HG03039 (cell line): ENCODE measurements at regions not wholly inside any gene's neighbourhood (a gene's known extent, or its start where the extent isn't known, plus 50 kb on each side); places are given as distances from the start of the nearest gene placed in this dataset.

Experiments used
- ATAC-seq: cut with Tn5 transposase; IDR thresholded peaks from one replicate; pipeline ENCODE4 v1.9.1; 2021; ENCODE audit warnings: mild to moderate bottlenecking, moderate library complexity; ENCODE audit not compliant: unreplicated experiment

- ATAC-seq = no peak
Measured at GRCh38 chr2:21422724-21423522, 299.2 kb downstream of the TDRD15 start.

- ATAC-seq = no peak
Measured at GRCh38 chr2:21423854-21424253, 300.1 kb downstream of the TDRD15 start.

GRCh38 chr2:21424375-21424774 lies 300.6 kb downstream of the TDRD15 start:
- ATAC-seq = no peak

- ATAC-seq = no peak
Measured at GRCh38 chr2:21427606-21428005, 303.8 kb downstream of the TDRD15 start.

- ATAC-seq = no peak
Measured at GRCh38 chr2:21428754-21429153, 305.0 kb downstream of the TDRD15 start.

GRCh38 chr2:21429747-21430146 lies 306.0 kb downstream of the TDRD15 start:
- ATAC-seq = no peak

GRCh38 chr2:21431078-21431477 lies 307.3 kb downstream of the TDRD15 start:
- ATAC-seq = no peak

GRCh38 chr2:21438949-21439348 lies 315.2 kb downstream of the TDRD15 start:
- no peak for ATAC-seq

GRCh38 chr2:21441442-21441841 lies 317.7 kb downstream of the TDRD15 start:
- ATAC-seq = no peak

- no peak for ATAC-seq
Measured at GRCh38 chr2:21443494-21444105, 319.8 kb downstream of the TDRD15 start.

- ATAC-seq = no peak
Measured at GRCh38 chr2:21449881-21450280, 326.1 kb downstream of the TDRD15 start.

- no peak for ATAC-seq
Measured at GRCh38 chr2:21451403-21451802, 327.6 kb downstream of the TDRD15 start.

GRCh38 chr2:21452263-21452662 lies 328.5 kb downstream of the TDRD15 start:
- ATAC-seq = no peak

GRCh38 chr2:21452678-21453077 lies 328.9 kb downstream of the TDRD15 start:
- no peak for ATAC-seq

GRCh38 chr2:21453723-21454450 lies 330.1 kb downstream of the TDRD15 start:
- no peak for ATAC-seq

- ATAC-seq = no peak
Measured at GRCh38 chr2:21454839-21455238, 331.1 kb downstream of the TDRD15 start.

GRCh38 chr2:21461754-21462240 lies 338.0 kb downstream of the TDRD15 start:
- no peak for ATAC-seq

- no peak for ATAC-seq
Measured at GRCh38 chr2:21466341-21466927, 342.7 kb downstream of the TDRD15 start.

GRCh38 chr2:21467280-21467818 lies 343.6 kb downstream of the TDRD15 start:
- ATAC-seq = no peak

- no peak for ATAC-seq
Measured at GRCh38 chr2:21467910-21468309, 344.1 kb downstream of the TDRD15 start.

- ATAC-seq = no peak
Measured at GRCh38 chr2:21468624-21469023, 344.9 kb downstream of the TDRD15 start.
